Right renal cortex interstitium (tissue), 3 donors: ENCODE measurements at regions not wholly inside any gene's neighbourhood (a gene's known extent, or its start where the extent isn't known, plus 50 kb on each side); places are given as distances from the start of the nearest gene placed in this dataset.
"Not testable (repeated sequence)": the region's sequence is repeated elsewhere in the genome, so short reads cannot be mapped to it uniquely, and the experiment has no call there.

ENCODE experiments used
- DNase-seq, 3 donors: peaks; one replicate each; pipeline ENCODE4 v3.0.0-alpha.2; 2013; ENCODE audit warnings: low read depth in 3 of 3, low spot score in 2 of 3

DNA sequence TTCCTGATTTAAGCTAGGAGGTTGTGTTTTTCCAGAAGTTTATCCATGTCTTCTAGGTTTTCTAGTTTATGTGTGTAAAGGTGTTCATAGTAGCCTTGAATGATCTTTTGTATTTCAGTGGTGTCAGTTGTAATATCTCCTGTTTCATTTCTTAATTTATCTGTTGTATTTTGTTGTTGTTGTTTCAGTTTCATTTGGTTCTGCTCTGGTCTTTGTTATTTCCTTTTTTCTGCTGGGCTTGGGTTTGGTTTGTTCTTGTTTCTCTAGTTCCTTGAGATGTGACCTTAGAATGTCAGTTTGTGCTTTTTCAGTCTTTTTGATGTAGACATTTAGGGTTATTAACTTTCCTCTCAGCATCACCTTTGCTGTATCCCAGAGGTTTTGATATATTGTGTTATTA lies 62.8 kb downstream of the SCP2D1 start:
- DNase-seq: not testable (repeated sequence)

DNA sequence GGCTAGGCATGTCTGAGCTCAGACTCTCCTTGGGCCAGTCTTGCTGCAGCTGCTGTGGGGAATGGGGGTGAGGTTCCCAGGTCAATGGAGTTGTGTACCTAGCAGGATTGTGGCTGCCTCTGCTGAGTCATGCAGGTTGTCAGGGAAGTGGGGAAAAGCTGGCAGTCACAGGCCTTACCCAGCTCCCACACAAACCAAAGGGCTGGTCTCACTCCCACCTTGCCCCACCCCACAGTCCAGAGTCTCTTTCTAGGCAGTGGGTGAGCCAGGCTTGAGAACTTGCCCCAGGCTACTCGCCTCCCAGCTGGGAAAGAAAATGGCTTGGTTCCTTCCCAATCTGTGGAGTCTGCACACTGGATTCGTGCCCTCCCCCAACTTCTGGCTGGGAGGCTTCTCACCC lies 65.7 kb downstream of the SCP2D1 start:
- DNase-seq: no peak

- DNase-seq: no peak
These were observed 73.2 kb downstream of the SCP2D1 start for GRCh38 chr20:18886756-18887155.

DNA sequence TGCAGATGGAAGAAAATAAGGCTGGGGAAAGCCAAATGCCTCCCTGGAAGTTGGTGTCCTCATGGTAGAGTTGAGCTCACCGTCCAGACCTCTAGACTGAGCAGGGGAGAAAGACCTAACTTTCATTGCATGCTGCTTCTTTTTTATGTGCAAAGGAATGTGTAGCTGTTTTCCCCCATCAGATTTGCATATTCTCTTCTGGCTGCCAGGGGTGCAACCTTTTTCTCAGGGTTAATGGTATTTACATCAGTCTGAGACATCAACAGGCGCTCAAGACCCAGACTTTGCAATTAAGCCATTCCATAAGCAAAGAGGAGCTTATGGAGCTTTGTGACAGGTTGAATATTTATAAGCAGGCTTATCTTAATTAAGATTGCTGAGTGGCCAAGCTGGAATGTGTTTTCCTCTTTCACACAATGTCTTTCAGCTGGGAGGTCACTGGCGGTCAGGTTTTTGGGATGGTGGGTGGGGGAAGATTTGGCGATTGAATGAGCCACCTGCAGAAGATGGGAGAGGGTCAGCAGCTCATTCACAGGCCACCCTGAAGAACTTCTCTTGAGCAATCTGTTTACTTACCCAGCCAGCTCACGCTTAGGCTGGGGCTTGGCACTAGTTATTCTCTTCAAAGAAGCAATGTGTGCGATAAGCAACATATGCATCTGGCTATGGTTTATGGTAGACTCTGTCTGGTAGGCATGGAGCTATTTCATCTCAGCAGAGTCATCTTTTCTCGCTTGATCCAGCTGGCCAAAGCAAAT lies 88.6 kb downstream of the SCP2D1 start:
- DNase-seq: no peak

DNA sequence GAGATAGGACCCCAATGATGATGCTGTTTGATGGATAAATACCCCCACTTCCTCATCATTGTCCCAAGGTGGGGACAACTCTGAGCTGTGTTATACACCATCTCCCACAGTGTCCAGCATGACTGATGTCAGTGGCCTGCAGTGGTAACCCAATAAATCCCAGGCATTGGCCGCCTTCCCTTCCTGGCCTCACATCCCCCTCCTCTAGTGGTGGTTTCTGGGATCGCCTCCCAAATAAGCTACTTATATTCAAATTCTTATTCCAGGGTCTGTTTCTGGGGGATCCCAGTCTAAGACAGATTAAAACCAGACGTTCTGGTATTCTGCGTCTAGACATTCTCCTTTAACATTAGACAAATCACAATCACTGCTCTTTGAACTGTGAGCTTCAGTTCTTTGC lies 90.6 kb downstream of the SCP2D1 start:
- no peak for DNase-seq

- no peak for DNase-seq
These were observed 91.0 kb downstream of the SCP2D1 start for GRCh38 chr20:18904624-18905023.

DNA sequence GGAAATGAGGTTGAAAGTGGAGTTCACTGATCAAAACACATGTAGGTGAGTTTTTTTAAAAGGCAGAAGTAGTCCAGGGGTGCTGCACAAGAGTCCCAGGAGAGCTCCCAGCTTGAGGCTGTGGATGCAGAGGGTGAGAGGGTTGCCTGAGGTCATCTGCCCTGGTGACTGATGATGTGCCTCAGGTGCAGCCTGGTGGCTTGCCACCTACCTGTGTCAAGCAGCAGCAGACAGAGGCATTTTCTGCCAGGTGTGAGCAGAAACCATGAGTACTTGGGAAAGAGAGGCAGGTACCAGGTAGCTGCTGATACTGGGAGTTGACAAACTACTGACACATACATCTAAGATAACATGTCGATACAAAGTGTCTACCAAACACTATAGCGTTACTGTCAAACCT lies 92.5 kb downstream of the SCP2D1 start:
- DNase-seq: no peak

- DNase-seq: no peak
These were observed 93.8 kb downstream of the SCP2D1 start for GRCh38 chr20:18907353-18907752.

GRCh38 chr20:18908109-18908508 lies 94.5 kb downstream of the SCP2D1 start:
- no peak for DNase-seq

GRCh38 chr20:18909254-18909653 lies 95.7 kb downstream of the SCP2D1 start:
- DNase-seq: no peak

DNA sequence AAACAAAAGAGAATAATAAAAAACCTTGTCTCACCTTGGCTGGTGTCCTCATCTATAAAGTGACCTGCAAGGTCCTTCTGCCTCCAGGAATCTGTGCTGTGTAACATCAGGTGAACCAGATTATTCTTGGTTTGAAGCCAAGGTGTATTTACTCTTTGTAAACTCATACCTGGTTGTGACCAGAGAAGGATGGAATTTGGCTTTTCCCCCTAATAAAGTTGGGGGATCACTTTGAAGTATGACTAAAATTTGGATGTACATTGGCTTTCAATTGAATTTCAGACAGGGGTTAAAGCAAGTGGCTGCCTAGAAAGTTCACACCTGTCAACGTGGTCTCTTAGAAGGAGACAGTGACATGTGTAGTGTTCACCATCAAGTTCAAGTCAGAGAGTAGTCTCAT lies 100.1 kb downstream of the SCP2D1 start:
- no peak for DNase-seq

- no peak for DNase-seq
These were observed 101.2 kb downstream of the SCP2D1 start for GRCh38 chr20:18914796-18915195.

DNA sequence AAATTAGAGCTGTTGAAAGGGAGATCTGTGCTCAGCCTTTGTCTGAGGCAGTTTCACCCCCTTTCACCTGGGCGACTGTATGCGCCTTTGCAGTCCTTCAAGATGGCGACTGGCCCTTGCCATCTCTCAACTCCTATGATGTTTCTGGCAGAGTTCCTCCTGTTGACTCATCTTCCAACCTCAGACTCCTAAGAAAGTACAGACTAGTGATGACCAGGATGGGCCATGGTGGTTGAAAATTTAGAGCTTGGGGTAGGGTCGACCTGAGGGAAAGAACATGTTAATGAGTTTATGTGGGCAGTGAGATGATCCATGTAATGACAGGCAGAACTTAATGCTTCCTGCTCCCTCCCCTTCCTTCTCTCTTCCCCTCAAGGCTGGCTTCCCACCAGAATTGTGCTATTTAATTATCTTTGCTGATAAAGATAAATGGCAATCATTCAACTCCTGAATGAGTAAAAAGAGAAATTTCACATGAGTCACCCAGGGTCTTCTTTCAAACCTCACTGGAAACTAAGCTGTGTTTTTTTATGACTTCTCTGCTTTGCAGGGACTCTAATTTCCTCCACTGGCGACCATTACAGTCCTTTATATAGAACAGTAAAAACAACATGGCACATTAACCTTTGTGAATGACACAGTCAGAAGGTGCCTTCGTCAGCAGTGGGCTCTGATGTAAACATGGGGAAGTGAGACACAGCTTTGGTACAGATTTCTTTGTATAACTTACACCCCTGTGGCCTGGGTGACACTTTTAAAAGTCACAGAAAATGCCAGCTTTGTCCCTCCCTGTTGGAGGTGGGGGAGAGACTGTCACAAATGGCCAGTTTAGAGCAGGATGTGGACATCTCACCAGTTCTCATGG lies 103.5 kb downstream of the SCP2D1 start:
- DNase-seq: no peak

- no peak for DNase-seq
These were observed 106.4 kb downstream of the SCP2D1 start for GRCh38 chr20:18919996-18920395.

DNA sequence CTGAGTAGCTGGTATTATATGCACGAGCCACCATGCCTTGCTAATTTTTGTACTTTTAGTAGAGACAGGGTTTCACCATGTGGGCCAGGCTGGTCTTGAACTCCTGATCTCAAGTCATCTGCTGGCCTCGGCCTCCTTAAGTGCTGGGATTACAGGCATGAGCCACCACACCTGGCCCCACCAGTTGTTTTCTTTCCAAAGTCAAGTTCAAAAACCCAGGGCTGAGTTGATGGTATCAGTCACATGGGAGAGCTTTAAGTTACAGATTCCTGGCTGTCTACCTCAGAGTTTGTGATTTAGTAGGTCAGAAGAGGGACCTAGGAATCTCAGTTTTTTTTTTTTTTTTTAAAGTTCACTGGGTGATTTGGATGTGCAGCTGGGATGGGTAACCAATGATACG lies 107.7 kb downstream of the SCP2D1 start:
- DNase-seq: no peak

GRCh38 chr20:18922251-18922650 lies 108.7 kb downstream of the SCP2D1 start:
- DNase-seq: no peak

GRCh38 chr20:18922898-18923297 lies 109.3 kb downstream of the SCP2D1 start:
- DNase-seq: no peak

GRCh38 chr20:18926965-18927364 lies 113.4 kb downstream of the SCP2D1 start:
- no peak for DNase-seq

GRCh38 chr20:18928626-18929025 lies 115.0 kb downstream of the SCP2D1 start:
- no peak for DNase-seq

- DNase-seq: no peak
These were observed 116.2 kb downstream of the SCP2D1 start for GRCh38 chr20:18929800-18930199.

DNA sequence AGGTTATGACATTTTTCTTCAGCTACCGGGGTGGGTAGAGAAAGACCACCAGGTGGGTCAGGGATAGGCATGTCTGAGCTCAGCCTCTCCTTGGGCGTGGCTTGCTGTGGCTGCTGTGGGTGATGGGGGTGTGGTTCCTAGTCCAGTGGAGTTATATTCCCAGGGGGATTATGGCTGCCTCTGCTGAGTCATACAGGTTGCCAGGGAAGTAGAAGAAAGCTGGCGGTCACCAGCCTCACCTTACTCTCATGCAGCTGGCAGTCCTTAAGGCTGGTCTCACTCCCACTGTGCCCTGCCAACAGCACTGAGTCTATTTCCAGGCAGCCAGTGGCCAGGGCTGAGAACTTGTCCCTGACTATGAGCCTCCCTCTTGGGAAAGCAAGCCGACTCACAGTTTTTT lies 130.0 kb downstream of the SCP2D1 start:
- no peak for DNase-seq

DNA sequence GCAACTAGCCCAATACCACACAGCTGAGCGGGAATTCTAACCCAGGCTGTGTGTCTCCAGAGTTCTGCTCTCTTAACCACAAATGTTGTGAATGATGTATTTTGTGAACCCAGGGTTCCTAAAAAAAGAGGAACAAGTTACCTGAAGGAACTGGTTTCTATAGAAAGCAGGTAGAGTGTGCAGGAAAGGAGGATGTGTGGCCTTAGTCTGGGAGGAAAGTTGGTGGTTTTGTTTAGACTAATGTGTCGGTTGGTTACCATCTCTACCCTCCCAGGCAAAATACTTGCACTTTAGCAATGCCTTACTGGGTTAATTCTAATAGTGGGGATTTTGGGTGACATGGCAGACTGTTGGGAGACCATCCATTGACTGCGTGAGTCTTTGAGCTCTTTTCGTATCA lies 143.3 kb downstream of the SCP2D1 start:
- DNase-seq: no peak
